ENCODE measurements at regions not wholly inside any gene's neighbourhood (a gene's known extent, or its start where the extent isn't known, plus 50 kb on each side); places are given as distances from the start of the nearest gene placed in this dataset.

GRCh38 chr15:59917504-59918157 lies 86.5 kb upstream of the FOXB1 start:
- H3K36me3 ChIP-seq (replicated peaks; ENCODE audit: low read depth, low read length): no peaks in the 10 kb centered on the region
- no peaks in the 10 kb centered on the region for H3K9me3 ChIP-seq (ENCODE audit: insufficient read depth, low read length)
- peaks cover 5% of the 10 kb centered on the region for H3K27me3 ChIP-seq (ENCODE audit: low read depth, low read length)
- no peak for TF ChIP-seq EZH2phosphoT487 (IDR thresholded peaks at IDR 0.05; ENCODE audit: low read depth)
- TF ChIP-seq, protein P1, sequence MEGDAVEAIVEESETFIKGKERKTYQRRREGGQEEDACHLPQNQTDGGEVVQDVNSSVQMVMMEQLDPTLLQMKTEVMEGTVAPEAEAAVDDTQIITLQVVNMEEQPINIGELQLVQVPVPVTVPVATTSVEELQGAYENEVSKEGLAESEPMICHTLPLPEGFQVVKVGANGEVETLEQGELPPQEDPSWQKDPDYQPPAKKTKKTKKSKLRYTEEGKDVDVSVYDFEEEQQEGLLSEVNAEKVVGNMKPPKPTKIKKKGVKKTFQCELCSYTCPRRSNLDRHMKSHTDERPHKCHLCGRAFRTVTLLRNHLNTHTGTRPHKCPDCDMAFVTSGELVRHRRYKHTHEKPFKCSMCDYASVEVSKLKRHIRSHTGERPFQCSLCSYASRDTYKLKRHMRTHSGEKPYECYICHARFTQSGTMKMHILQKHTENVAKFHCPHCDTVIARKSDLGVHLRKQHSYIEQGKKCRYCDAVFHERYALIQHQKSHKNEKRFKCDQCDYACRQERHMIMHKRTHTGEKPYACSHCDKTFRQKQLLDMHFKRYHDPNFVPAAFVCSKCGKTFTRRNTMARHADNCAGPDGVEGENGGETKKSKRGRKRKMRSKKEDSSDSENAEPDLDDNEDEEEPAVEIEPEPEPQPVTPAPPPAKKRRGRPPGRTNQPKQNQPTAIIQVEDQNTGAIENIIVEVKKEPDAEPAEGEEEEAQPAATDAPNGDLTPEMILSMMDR (IDR thresholded peaks at IDR 0.05; ENCODE audit: low read depth, low read length): peak; percentile 79
- H2AFZ ChIP-seq (ENCODE audit: low read depth, low read length): peak overlapping the region; percentile 80
- H3K27ac ChIP-seq (ENCODE audit: low read length): peak overlapping the region; percentile 95
- H4K20me1 ChIP-seq (ENCODE audit: insufficient read depth, low read length): no peaks in the 10 kb centered on the region
- H3K4me1 ChIP-seq (ENCODE audit: low read length): peaks cover 34% of the 10 kb centered on the region
- no peaks in the 10 kb centered on the region for H3K79me2 ChIP-seq (ENCODE audit: low read length)
- peak overlapping the region; percentile 78 for H3K4me2 ChIP-seq (ENCODE audit: low read length)
- H3K9ac ChIP-seq (ENCODE audit: low read length): peak overlapping the region; percentile 84; the same call in 1 of the 2 replicates
- H3K4me3 ChIP-seq (ENCODE audit: low read length): no peak overlapping the region; the same call in 1 of the 2 replicates

DNA sequence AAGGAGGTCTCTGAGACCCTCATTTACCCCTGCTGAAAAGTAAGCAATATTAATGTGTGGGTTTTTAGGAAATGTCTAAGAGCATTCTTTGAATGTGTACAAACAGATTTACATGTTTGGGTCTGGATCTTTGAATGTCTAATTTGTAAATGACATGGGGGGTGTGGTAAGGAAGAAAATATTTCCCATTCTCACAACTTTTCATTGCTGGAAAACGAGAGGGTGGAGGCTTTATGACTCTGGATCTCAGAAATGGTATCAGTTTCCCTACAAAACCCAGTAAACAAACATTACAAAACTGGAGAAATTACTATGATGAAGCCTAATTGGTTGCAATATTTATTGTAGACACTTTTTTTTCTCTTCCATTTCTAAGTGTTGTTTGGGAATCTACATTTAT lies 98.1 kb upstream of the FOXB1 start:
- TF ChIP-seq EZH2phosphoT487 (IDR thresholded peaks at IDR 0.05; ENCODE audit: low read depth): no peak
- TF ChIP-seq, protein P1 (IDR thresholded peaks at IDR 0.05; ENCODE audit: low read depth, low read length): no peak
- Histone ChIP-seq H3K27ac (ENCODE audit: low read length) (no peak overlapping the region), H3K27me3 (ENCODE audit: low read depth, low read length) (peaks cover 11% of the 10 kb centered on the region; the same call in 1 of the 2 replicates), H3K79me2 (ENCODE audit: low read length) (no peaks in the 10 kb centered on the region), H3K4me2 (ENCODE audit: low read length) (no peak overlapping the region), H3K36me3 (replicated peaks; ENCODE audit: low read depth, low read length) (no peaks in the 10 kb centered on the region), H3K4me3 (ENCODE audit: low read length) (no peak overlapping the region), H4K20me1 (ENCODE audit: insufficient read depth, low read length) (no peaks in the 10 kb centered on the region), H3K4me1 (ENCODE audit: low read length) (no peaks in the 10 kb centered on the region), H3K9me3 (ENCODE audit: insufficient read depth, low read length) (no peaks in the 10 kb centered on the region), H2AFZ (ENCODE audit: low read depth, low read length) (no peak overlapping the region), H3K9ac (ENCODE audit: low read length) (no peak overlapping the region)

GRCh38 chr15:59905176-59905575 lies 98.9 kb upstream of the FOXB1 start:
- no peaks in the 10 kb centered on the region for H3K79me2 ChIP-seq (ENCODE audit: low read length)
- peaks cover 11% of the 10 kb centered on the region; the same call in 1 of the 2 replicates for H3K27me3 ChIP-seq (ENCODE audit: low read depth, low read length)
- H3K4me2 ChIP-seq (ENCODE audit: low read length): no peak overlapping the region
- no peak overlapping the region for H3K4me3 ChIP-seq (ENCODE audit: low read length)
- TF ChIP-seq EZH2phosphoT487 (IDR thresholded peaks at IDR 0.05; ENCODE audit: low read depth): no peak
- TF ChIP-seq, protein P1 (IDR thresholded peaks at IDR 0.05; ENCODE audit: low read depth, low read length): no peak
- no peaks in the 10 kb centered on the region for H3K4me1 ChIP-seq (ENCODE audit: low read length)
- no peak overlapping the region for H3K27ac ChIP-seq (ENCODE audit: low read length)
- no peaks in the 10 kb centered on the region for H4K20me1 ChIP-seq (ENCODE audit: insufficient read depth, low read length)
- H3K9me3 ChIP-seq (ENCODE audit: insufficient read depth, low read length): no peaks in the 10 kb centered on the region
- H3K36me3 ChIP-seq (replicated peaks; ENCODE audit: low read depth, low read length): no peaks in the 10 kb centered on the region
- H3K9ac ChIP-seq (ENCODE audit: low read length): no peak overlapping the region
- H2AFZ ChIP-seq (ENCODE audit: low read depth, low read length): no peak overlapping the region

- Histone ChIP-seq H3K4me3 (ENCODE audit: low read length) (no peak overlapping the region), H3K36me3 (replicated peaks; ENCODE audit: low read depth, low read length) (no peaks in the 10 kb centered on the region), H4K20me1 (ENCODE audit: insufficient read depth, low read length) (no peaks in the 10 kb centered on the region), H3K9ac (ENCODE audit: low read length) (no peak overlapping the region), H3K27ac (ENCODE audit: low read length) (no peak overlapping the region), H3K9me3 (ENCODE audit: insufficient read depth, low read length) (no peaks in the 10 kb centered on the region), H3K79me2 (ENCODE audit: low read length) (no peaks in the 10 kb centered on the region), H2AFZ (ENCODE audit: low read depth, low read length) (no peak overlapping the region), H3K27me3 (ENCODE audit: low read depth, low read length) (peaks cover 8% of the 10 kb centered on the region; the same call in 1 of the 2 replicates), H3K4me1 (ENCODE audit: low read length) (no peaks in the 10 kb centered on the region), H3K4me2 (ENCODE audit: low read length) (no peak overlapping the region)
- no peak for TF ChIP-seq EZH2phosphoT487 (IDR thresholded peaks at IDR 0.05; ENCODE audit: low read depth)
- TF ChIP-seq, protein P1 (IDR thresholded peaks at IDR 0.05; ENCODE audit: low read depth, low read length): no peak
Observed at GRCh38 chr15:59904450-59905135, 99.5 kb upstream of the FOXB1 start.

All from OCI-LY3 (cell line).